ENCODE measurements at regions not wholly inside any gene's neighbourhood (a gene's known extent, or its start where the extent isn't known, plus 50 kb on each side); places are given as distances from the start of the nearest gene placed in this dataset.

GRCh38 chr4:162645381-162645780, 481.6 kb upstream of the FSTL5 start:
- no peak for DNase-seq
- CTCF ChIA-PET (ENCODE audit: partially characterized antibody) = no interaction called here
- Mint-ChIP-seq H3K27me3 (no peaks in the 10 kb centered on the region), H3K4me3 (no peak overlapping the region), H3K9me3 (peaks cover 0 to 3% (median 1%) of the 10 kb centered on the region in 8 donors), H3K36me3 (no peaks in the 10 kb centered on the region), H3K27ac (no peak overlapping the region), H3K4me1 (no peaks in the 10 kb centered on the region)
- no peaks in the 10 kb centered on the region for H3K27me3 ChIP-seq (ENCODE audit: insufficient read depth, low read length)
- H3K27ac ChIP-seq (ENCODE audit: low read depth, low read length) = no peak overlapping the region
- H3K4me3 ChIP-seq (ENCODE audit: low read length in 2 of 2) = no peak overlapping the region
- no peaks in the 10 kb centered on the region for H3K4me1 ChIP-seq (ENCODE audit: insufficient read depth, low read length)
- POLR2A ChIA-PET (ENCODE audit: partially characterized antibody) = no interaction called here
- H3K36me3 ChIP-seq (ENCODE audit: insufficient read depth, low read length) = no peaks in the 10 kb centered on the region
- H3K9me3 ChIP-seq (ENCODE audit: control insufficient read depth in 1 of 2, low read length in 2 of 2) = no peaks in the 10 kb centered on the region
- intact Hi-C loops (cut with micrococcal nuclease) = no loop called here

DNA sequence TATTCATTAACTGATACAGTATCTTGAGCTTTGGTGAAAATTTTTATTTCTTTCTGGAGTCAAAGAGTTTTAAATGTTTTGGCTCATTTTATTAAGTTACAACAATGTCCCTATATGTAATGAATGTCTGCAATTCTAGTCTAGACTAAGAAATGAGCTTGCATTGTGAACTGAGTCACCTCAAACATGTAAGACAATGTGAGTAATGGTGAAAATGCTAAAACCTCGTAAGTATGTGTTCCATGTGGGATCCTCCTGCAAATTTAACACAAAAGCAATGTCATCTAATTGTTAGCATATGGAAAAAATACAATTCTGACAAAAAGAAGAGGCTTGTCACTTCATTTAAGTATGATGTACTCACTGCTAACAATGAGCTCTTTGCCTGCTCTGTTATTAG, 480.5 kb upstream of the FSTL5 start:
- intact Hi-C loops (cut with micrococcal nuclease) = no loop called here
- no peaks in the 10 kb centered on the region for H3K27me3 ChIP-seq (ENCODE audit: insufficient read depth, low read length)
- H3K4me1 Mint-ChIP-seq = no peaks in the 10 kb centered on the region
- no peak overlapping the region for H3K4me3 Mint-ChIP-seq
- H3K9me3 ChIP-seq (ENCODE audit: control insufficient read depth in 1 of 2, low read length in 2 of 2) = no peaks in the 10 kb centered on the region
- H3K27me3 Mint-ChIP-seq = no peaks in the 10 kb centered on the region
- H3K27ac ChIP-seq (ENCODE audit: low read depth, low read length) = no peak overlapping the region
- H3K4me3 ChIP-seq (ENCODE audit: low read length in 2 of 2) = no peak overlapping the region
- H3K36me3 Mint-ChIP-seq = no peaks in the 10 kb centered on the region
- H3K27ac Mint-ChIP-seq = no peak overlapping the region
- ChIA-PET POLR2A (ENCODE audit: partially characterized antibody) (no interaction called here), CTCF (ENCODE audit: partially characterized antibody) (no interaction called here)
- no peaks in the 10 kb centered on the region for H3K36me3 ChIP-seq (ENCODE audit: insufficient read depth, low read length)
- no peaks in the 10 kb centered on the region for H3K4me1 ChIP-seq (ENCODE audit: insufficient read depth, low read length)
- H3K9me3 Mint-ChIP-seq = peaks cover 0 to 3% (median 1%) of the 10 kb centered on the region in 8 donors
- no peak for DNase-seq

GRCh38 chr4:162640152-162640551, 476.4 kb upstream of the FSTL5 start:
- CTCF ChIA-PET (ENCODE audit: partially characterized antibody) = no interaction called here
- H3K4me3 ChIP-seq (ENCODE audit: low read length in 2 of 2) = no peak overlapping the region
- H3K36me3 Mint-ChIP-seq = no peaks in the 10 kb centered on the region
- no peaks in the 10 kb centered on the region for H3K9me3 ChIP-seq (ENCODE audit: control insufficient read depth in 1 of 2, low read length in 2 of 2)
- H3K27me3 Mint-ChIP-seq = no peaks in the 10 kb centered on the region
- no peaks in the 10 kb centered on the region for H3K4me1 Mint-ChIP-seq
- H3K9me3 Mint-ChIP-seq = peaks cover 0 to 8% (median 3%) of the 10 kb centered on the region in 8 donors
- no peak overlapping the region for H3K27ac ChIP-seq (ENCODE audit: low read depth, low read length)
- DNase-seq = no peak
- H3K36me3 ChIP-seq (ENCODE audit: insufficient read depth, low read length) = no peaks in the 10 kb centered on the region
- intact Hi-C loops (cut with micrococcal nuclease) = no loop called here
- H3K27ac Mint-ChIP-seq = no peak overlapping the region
- POLR2A ChIA-PET (ENCODE audit: partially characterized antibody) = no interaction called here
- no peaks in the 10 kb centered on the region for H3K4me1 ChIP-seq (ENCODE audit: insufficient read depth, low read length)
- H3K4me3 Mint-ChIP-seq = no peak overlapping the region
- H3K27me3 ChIP-seq (ENCODE audit: insufficient read depth, low read length) = no peaks in the 10 kb centered on the region

GRCh38 chr4:162634390-162634789, 470.6 kb upstream of the FSTL5 start:
- Histone ChIP-seq H3K4me3 (ENCODE audit: low read length in 2 of 2) (no peak overlapping the region), H3K36me3 (ENCODE audit: insufficient read depth, low read length) (no peaks in the 10 kb centered on the region), H3K27me3 (ENCODE audit: insufficient read depth, low read length) (no peaks in the 10 kb centered on the region), H3K9me3 (ENCODE audit: control insufficient read depth in 1 of 2, low read length in 2 of 2) (no peaks in the 10 kb centered on the region), H3K27ac (ENCODE audit: low read depth, low read length) (no peak overlapping the region), H3K4me1 (ENCODE audit: insufficient read depth, low read length) (no peaks in the 10 kb centered on the region)
- Mint-ChIP-seq H3K9me3 (peaks cover 0 to 15% (median 2%) of the 10 kb centered on the region in 8 donors), H3K4me1 (no peaks in the 10 kb centered on the region), H3K4me3 (no peak overlapping the region), H3K27me3 (no peaks in the 10 kb centered on the region), H3K36me3 (no peaks in the 10 kb centered on the region), H3K27ac (no peak overlapping the region)
- no peak for DNase-seq
- ChIA-PET CTCF (ENCODE audit: partially characterized antibody) (no interaction called here), POLR2A (ENCODE audit: partially characterized antibody) (no interaction called here)
- intact Hi-C loops (cut with micrococcal nuclease) = no loop called here

- H3K9me3 ChIP-seq (ENCODE audit: control insufficient read depth in 1 of 2, low read length in 2 of 2) = no peaks in the 10 kb centered on the region
- Mint-ChIP-seq H3K36me3 (no peaks in the 10 kb centered on the region), H3K4me3 (no peak overlapping the region), H3K27ac (no peak overlapping the region), H3K4me1 (no peaks in the 10 kb centered on the region), H3K27me3 (no peaks in the 10 kb centered on the region), H3K9me3 (peaks cover 0 to 6% (median 2%) of the 10 kb centered on the region in 8 donors)
- intact Hi-C loops (cut with micrococcal nuclease) = no loop called here
- no peaks in the 10 kb centered on the region for H3K27me3 ChIP-seq (ENCODE audit: insufficient read depth, low read length)
- no peaks in the 10 kb centered on the region for H3K4me1 ChIP-seq (ENCODE audit: insufficient read depth, low read length)
- no peak overlapping the region for H3K27ac ChIP-seq (ENCODE audit: low read depth, low read length)
- POLR2A ChIA-PET (ENCODE audit: partially characterized antibody) = no interaction called here
- no peaks in the 10 kb centered on the region for H3K36me3 ChIP-seq (ENCODE audit: insufficient read depth, low read length)
- CTCF ChIA-PET (ENCODE audit: partially characterized antibody) = no interaction called here
- H3K4me3 ChIP-seq (ENCODE audit: low read length in 2 of 2) = no peak overlapping the region
- no peak for DNase-seq
Observed at GRCh38 chr4:162622664-162623063, 458.9 kb upstream of the FSTL5 start.

- no peaks in the 10 kb centered on the region for H3K27me3 Mint-ChIP-seq
- no peaks in the 10 kb centered on the region for H3K9me3 ChIP-seq (ENCODE audit: control insufficient read depth in 1 of 2, low read length in 2 of 2)
- ChIA-PET POLR2A (ENCODE audit: partially characterized antibody) (no interaction called here), CTCF (ENCODE audit: partially characterized antibody) (no interaction called here)
- intact Hi-C loops (cut with micrococcal nuclease) = no loop called here
- H3K27ac Mint-ChIP-seq = no peak overlapping the region
- H3K27me3 ChIP-seq (ENCODE audit: insufficient read depth, low read length) = no peaks in the 10 kb centered on the region
- no peak overlapping the region for H3K4me3 Mint-ChIP-seq
- no peaks in the 10 kb centered on the region for H3K36me3 Mint-ChIP-seq
- H3K4me3 ChIP-seq (ENCODE audit: low read length in 2 of 2) = no peak overlapping the region
- H3K4me1 Mint-ChIP-seq = no peaks in the 10 kb centered on the region
- H3K27ac ChIP-seq (ENCODE audit: low read depth, low read length) = no peak overlapping the region
- no peak for DNase-seq
- peaks cover 0 to 6% (median 2%) of the 10 kb centered on the region in 8 donors for H3K9me3 Mint-ChIP-seq
- H3K36me3 ChIP-seq (ENCODE audit: insufficient read depth, low read length) = no peaks in the 10 kb centered on the region
- no peaks in the 10 kb centered on the region for H3K4me1 ChIP-seq (ENCODE audit: insufficient read depth, low read length)
Observed at GRCh38 chr4:162610116-162610515, 446.3 kb upstream of the FSTL5 start.

- POLR2A ChIA-PET (ENCODE audit: partially characterized antibody) = no interaction called here
- Mint-ChIP-seq H3K9me3 (peaks cover 0 to 3% (median 0%) of the 10 kb centered on the region in 8 donors), H3K36me3 (no peaks in the 10 kb centered on the region), H3K27ac (no peak overlapping the region), H3K4me1 (no peaks in the 10 kb centered on the region), H3K4me3 (no peak overlapping the region), H3K27me3 (no peaks in the 10 kb centered on the region)
- Histone ChIP-seq H3K4me1 (ENCODE audit: insufficient read depth, low read length) (no peaks in the 10 kb centered on the region), H3K4me3 (ENCODE audit: low read length in 2 of 2) (no peak overlapping the region), H3K36me3 (ENCODE audit: insufficient read depth, low read length) (no peaks in the 10 kb centered on the region), H3K9me3 (ENCODE audit: control insufficient read depth in 1 of 2, low read length in 2 of 2) (no peaks in the 10 kb centered on the region), H3K27ac (ENCODE audit: low read depth, low read length) (no peak overlapping the region), H3K27me3 (ENCODE audit: insufficient read depth, low read length) (no peaks in the 10 kb centered on the region)
- intact Hi-C loops (cut with micrococcal nuclease) = no loop called here
- CTCF ChIA-PET (ENCODE audit: partially characterized antibody) = no interaction called here
- DNase-seq = no peak
Observed at GRCh38 chr4:162586266-162586665, 422.5 kb upstream of the FSTL5 start.

GRCh38 chr4:162582180-162582579, 418.4 kb upstream of the FSTL5 start:
- Mint-ChIP-seq H3K27me3 (no peaks in the 10 kb centered on the region), H3K9me3 (peaks cover 0 to 3% (median 0%) of the 10 kb centered on the region in 8 donors), H3K4me3 (no peak overlapping the region), H3K4me1 (no peaks in the 10 kb centered on the region), H3K36me3 (no peaks in the 10 kb centered on the region), H3K27ac (no peak overlapping the region)
- Histone ChIP-seq H3K9me3 (ENCODE audit: control insufficient read depth in 1 of 2, low read length in 2 of 2) (no peaks in the 10 kb centered on the region), H3K36me3 (ENCODE audit: insufficient read depth, low read length) (no peaks in the 10 kb centered on the region), H3K4me3 (ENCODE audit: low read length in 2 of 2) (no peak overlapping the region), H3K27ac (ENCODE audit: low read depth, low read length) (no peak overlapping the region), H3K27me3 (ENCODE audit: insufficient read depth, low read length) (no peaks in the 10 kb centered on the region), H3K4me1 (ENCODE audit: insufficient read depth, low read length) (no peaks in the 10 kb centered on the region)
- ChIA-PET POLR2A (ENCODE audit: partially characterized antibody) (no interaction called here), CTCF (ENCODE audit: partially characterized antibody) (no interaction called here)
- no peak for DNase-seq
- intact Hi-C loops (cut with micrococcal nuclease) = no loop called here
